ENCODE measurements at regions not wholly inside any gene's neighbourhood (a gene's known extent, or its start where the extent isn't known, plus 50 kb on each side); places are given as distances from the start of the nearest gene placed in this dataset.
"Not testable (repeated sequence)": the region's sequence is repeated elsewhere in the genome, so short reads cannot be mapped to it uniquely, and the experiment has no call there.

DNA sequence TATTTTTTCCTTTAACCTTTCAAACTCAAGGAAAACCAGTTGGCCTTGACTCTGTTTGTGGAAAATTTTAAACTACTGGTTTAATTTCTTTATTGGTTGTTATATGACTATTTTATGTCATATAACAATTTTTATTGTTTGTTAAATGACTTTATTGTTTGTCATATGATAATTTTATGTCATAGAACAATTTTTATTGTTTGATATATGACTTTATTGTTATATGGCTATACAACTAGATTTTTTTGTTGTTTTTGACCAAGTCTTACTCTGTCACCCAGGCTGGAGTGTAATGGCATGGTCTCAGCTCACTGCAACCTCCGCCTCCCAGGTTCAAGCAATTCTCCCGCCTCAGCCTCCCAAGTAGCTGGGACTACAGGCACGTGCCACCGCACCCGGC is 61.1 kb upstream of the TRIM77 start:
- TF ChIP-seq CTCF, POLR2A (IDR thresholded peaks at IDR 0.05): not testable (repeated sequence)

All from uterus (tissue), 2 donors.